PFSK-1 (cell line): ENCODE measurements at regions not wholly inside any gene's neighbourhood (a gene's known extent, or its start where the extent isn't known, plus 50 kb on each side); places are given as distances from the start of the nearest gene placed in this dataset.

Experiments
- POLR2AphosphoS5 ChIP-seq: IDR thresholded peaks from 2 replicates; pipeline ENCODE4 v1.6.1; 2012; ENCODE audit warnings: low read depth, mild to moderate bottlenecking, control low read depth, low read length, moderate library complexity
- SIN3A ChIP-seq: IDR thresholded peaks from 2 replicates; pipeline ENCODE4 v1.6.1; 2012; ENCODE audit warnings: mild to moderate bottlenecking, low read length, moderate library complexity, borderline replicate concordance; ENCODE audit not compliant: insufficient read depth
- TAF1 ChIP-seq: IDR thresholded peaks from 2 replicates; pipeline ENCODE4 v1.6.1; 2012; ENCODE audit warnings: low read length, control low read depth, borderline replicate concordance; ENCODE audit not compliant: insufficient read depth
- TF ChIP-seq, protein P1 (sequence below), 2 experiments: IDR thresholded peaks; 2 replicates each; pipeline versions ENCODE4 v1.6.1 to v1.8.0; 2011 to 2012; ENCODE audit warnings: low read depth in 2 of 2, low read length in 2 of 2, control low read depth in 1 of 2, inconsistent platforms in 1 of 2, mild to moderate bottlenecking in 1 of 2, moderate library complexity in 1 of 2; ENCODE audit not compliant: insufficient read depth in 1 of 2

DNA sequence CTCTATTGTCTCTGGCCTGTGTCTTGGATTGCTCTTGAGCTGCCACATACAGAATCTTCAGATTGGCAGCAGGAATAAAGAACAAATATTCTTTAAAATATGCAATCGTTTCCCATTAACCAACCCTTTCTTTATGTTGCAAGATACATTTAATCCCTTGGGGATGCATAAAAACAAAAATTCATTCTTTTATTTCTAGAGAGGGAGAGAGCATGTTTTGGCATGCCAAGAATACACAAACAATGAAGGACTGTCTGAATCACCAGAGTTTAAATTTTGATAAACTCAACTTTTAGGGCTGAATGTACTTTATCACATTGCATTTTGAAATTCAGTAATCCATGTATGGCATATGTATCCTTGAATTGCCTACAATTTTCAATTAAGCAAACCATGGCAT lies 154.3 kb upstream of the SEMA3D start:
- TF ChIP-seq, protein P1, sequence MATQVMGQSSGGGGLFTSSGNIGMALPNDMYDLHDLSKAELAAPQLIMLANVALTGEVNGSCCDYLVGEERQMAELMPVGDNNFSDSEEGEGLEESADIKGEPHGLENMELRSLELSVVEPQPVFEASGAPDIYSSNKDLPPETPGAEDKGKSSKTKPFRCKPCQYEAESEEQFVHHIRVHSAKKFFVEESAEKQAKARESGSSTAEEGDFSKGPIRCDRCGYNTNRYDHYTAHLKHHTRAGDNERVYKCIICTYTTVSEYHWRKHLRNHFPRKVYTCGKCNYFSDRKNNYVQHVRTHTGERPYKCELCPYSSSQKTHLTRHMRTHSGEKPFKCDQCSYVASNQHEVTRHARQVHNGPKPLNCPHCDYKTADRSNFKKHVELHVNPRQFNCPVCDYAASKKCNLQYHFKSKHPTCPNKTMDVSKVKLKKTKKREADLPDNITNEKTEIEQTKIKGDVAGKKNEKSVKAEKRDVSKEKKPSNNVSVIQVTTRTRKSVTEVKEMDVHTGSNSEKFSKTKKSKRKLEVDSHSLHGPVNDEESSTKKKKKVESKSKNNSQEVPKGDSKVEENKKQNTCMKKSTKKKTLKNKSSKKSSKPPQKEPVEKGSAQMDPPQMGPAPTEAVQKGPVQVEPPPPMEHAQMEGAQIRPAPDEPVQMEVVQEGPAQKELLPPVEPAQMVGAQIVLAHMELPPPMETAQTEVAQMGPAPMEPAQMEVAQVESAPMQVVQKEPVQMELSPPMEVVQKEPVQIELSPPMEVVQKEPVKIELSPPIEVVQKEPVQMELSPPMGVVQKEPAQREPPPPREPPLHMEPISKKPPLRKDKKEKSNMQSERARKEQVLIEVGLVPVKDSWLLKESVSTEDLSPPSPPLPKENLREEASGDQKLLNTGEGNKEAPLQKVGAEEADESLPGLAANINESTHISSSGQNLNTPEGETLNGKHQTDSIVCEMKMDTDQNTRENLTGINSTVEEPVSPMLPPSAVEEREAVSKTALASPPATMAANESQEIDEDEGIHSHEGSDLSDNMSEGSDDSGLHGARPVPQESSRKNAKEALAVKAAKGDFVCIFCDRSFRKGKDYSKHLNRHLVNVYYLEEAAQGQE (IDR thresholded peaks at IDR 0.05; ENCODE audit: insufficient read depth in 1 of 2, low read depth in 2 of 2, low read length in 2 of 2) = no peak
- no peak for TF ChIP-seq POLR2AphosphoS5
- TF ChIP-seq TAF1 = no peak
- TF ChIP-seq SIN3A = no peak
